RWPE1 (cell line): ENCODE measurements at regions not wholly inside any gene's neighbourhood (a gene's known extent, or its start where the extent isn't known, plus 50 kb on each side); places are given as distances from the start of the nearest gene placed in this dataset.

Experiments used
- CTCF ChIA-PET: fragments of 350-600 bp; sonication (Branson Sonifier 250); formaldehyde crosslinking; extraction: SDS; loops from one replicate; lab custom pipeline; 2021; lab: Yijun Ruan, JAX
- POLR2A ChIA-PET: fragments of 400-600 bp; formaldehyde crosslinking; extraction: SDS; loops from one replicate; lab custom pipeline; 2020; ENCODE audit warnings: antibody characterized with exemption; ENCODE audit not compliant: low non-redundant PET; lab: Yijun Ruan, JAX
- DNase-seq: peaks from one replicate; pipeline ENCODE4 v3.0.0; 2012; ENCODE audit warnings: low spot score
- H3K27ac ChIP-seq: fragments of 450-650 bp; 2 replicates; pipeline ENCODE4 v1.5.1; 2017
- TF ChIP-seq, protein P1 (sequence below): fragments of 450-650 bp; conservative IDR thresholded peaks from 2 replicates; pipeline ENCODE4 v1.5.1; 2017; ENCODE audit warnings: low read depth, mild to moderate bottlenecking

DNA sequence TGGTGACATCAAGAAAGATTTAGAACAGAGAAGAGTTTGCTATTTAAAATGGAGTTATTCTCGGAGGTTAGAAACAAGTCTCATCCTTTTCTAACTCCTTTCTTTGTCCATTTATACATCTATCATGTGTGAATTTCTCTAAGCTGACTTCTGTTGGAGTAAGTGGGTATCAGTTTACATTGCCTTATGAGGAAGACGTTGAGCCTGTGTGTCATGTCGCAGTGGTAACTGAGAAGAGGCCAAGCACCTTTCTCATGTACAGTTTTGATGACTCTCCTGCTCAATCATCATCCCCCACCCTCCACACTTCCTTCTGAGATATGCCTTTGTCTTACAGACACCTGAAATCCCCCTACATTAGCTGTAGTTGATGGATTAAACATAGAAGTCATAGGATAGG, 624.8 kb downstream of the LIG4 start:
- no peak overlapping the region for H3K27ac ChIP-seq
- POLR2A ChIA-PET = no interaction called here
- TF ChIP-seq, protein P1, sequence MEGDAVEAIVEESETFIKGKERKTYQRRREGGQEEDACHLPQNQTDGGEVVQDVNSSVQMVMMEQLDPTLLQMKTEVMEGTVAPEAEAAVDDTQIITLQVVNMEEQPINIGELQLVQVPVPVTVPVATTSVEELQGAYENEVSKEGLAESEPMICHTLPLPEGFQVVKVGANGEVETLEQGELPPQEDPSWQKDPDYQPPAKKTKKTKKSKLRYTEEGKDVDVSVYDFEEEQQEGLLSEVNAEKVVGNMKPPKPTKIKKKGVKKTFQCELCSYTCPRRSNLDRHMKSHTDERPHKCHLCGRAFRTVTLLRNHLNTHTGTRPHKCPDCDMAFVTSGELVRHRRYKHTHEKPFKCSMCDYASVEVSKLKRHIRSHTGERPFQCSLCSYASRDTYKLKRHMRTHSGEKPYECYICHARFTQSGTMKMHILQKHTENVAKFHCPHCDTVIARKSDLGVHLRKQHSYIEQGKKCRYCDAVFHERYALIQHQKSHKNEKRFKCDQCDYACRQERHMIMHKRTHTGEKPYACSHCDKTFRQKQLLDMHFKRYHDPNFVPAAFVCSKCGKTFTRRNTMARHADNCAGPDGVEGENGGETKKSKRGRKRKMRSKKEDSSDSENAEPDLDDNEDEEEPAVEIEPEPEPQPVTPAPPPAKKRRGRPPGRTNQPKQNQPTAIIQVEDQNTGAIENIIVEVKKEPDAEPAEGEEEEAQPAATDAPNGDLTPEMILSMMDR = no peak
- DNase-seq = no peak
- CTCF ChIA-PET = no interaction called here

DNA sequence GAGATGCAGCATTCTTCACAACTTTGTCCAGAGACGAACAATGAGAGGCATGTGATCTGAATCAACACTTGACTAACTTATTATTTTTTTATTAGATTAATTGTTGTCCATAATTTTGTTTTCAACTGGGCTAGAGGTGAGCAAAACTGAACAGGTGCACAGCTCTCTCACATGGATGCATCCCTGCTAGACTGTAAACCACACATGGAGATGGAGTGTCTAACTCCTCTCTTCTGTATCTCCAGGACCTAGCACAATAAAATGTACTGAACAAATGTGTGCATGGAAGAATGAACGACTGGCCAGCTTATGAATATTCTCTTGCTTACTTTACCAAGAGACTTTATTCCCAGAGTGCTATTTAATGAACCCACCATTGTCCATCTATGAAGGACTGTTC, 627.7 kb downstream of the LIG4 start:
- POLR2A ChIA-PET = no interaction called here
- no peak overlapping the region for H3K27ac ChIP-seq
- CTCF ChIA-PET = no interaction called here
- DNase-seq = no peak
- TF ChIP-seq, protein P1 = no peak

GRCh38 chr13:107586216-107586615, 629.1 kb downstream of the LIG4 start:
- POLR2A ChIA-PET = no interaction called here
- DNase-seq = no peak
- CTCF ChIA-PET = interaction anchor here (1.1 kb wide), 1 partner anchor 9 kb away, joined by 3 read pairs; no protein-coding TSS in a partner anchor
- H3K27ac ChIP-seq = no peak overlapping the region
- TF ChIP-seq, protein P1 = no peak

GRCh38 chr13:107585469-107586180, 629.7 kb downstream of the LIG4 start:
- TF ChIP-seq, protein P1 = no peak
- H3K27ac ChIP-seq = no peak overlapping the region
- CTCF ChIA-PET = interaction anchor here (1.1 kb wide), 1 partner anchor 10 kb away, joined by 3 read pairs; no protein-coding TSS in a partner anchor
- DNase-seq = no peak
- POLR2A ChIA-PET = no interaction called here

DNA sequence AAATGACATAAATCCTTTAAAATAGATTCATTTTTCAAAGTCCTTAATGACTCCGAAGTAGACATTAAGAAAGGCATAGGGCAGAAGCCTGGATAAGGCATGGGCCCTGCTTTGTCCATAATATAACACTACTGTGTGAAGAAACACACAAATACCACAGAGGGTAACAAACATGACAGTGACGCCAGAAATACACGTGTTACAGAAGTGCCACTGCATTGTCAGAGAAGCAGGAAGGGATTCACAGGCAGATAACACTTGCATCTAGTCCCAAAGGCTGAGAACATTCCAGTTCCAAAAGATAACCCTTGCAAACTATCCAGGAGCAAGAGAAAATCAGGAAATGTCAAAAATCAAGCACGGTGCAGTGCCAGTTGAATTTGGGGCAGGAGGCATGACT, 633.2 kb downstream of the LIG4 start:
- no peak overlapping the region for H3K27ac ChIP-seq
- POLR2A ChIA-PET = no interaction called here
- TF ChIP-seq, protein P1 = no peak
- DNase-seq = no peak
- CTCF ChIA-PET = no interaction called here

GRCh38 chr13:107580741-107581412, 634.5 kb downstream of the LIG4 start:
- DNase-seq = no peak
- POLR2A ChIA-PET = no interaction called here
- no peak overlapping the region for H3K27ac ChIP-seq
- TF ChIP-seq, protein P1 = no peak
- CTCF ChIA-PET = interaction anchor here (0.6 to 0.7 kb wide), 2 partner anchors 53 to 145 kb away, joined by 3 read pairs; no protein-coding TSS in a partner anchor
